ENCODE measurements at regions not wholly inside any gene's neighbourhood (a gene's known extent, or its start where the extent isn't known, plus 50 kb on each side); places are given as distances from the start of the nearest gene placed in this dataset.

DNA sequence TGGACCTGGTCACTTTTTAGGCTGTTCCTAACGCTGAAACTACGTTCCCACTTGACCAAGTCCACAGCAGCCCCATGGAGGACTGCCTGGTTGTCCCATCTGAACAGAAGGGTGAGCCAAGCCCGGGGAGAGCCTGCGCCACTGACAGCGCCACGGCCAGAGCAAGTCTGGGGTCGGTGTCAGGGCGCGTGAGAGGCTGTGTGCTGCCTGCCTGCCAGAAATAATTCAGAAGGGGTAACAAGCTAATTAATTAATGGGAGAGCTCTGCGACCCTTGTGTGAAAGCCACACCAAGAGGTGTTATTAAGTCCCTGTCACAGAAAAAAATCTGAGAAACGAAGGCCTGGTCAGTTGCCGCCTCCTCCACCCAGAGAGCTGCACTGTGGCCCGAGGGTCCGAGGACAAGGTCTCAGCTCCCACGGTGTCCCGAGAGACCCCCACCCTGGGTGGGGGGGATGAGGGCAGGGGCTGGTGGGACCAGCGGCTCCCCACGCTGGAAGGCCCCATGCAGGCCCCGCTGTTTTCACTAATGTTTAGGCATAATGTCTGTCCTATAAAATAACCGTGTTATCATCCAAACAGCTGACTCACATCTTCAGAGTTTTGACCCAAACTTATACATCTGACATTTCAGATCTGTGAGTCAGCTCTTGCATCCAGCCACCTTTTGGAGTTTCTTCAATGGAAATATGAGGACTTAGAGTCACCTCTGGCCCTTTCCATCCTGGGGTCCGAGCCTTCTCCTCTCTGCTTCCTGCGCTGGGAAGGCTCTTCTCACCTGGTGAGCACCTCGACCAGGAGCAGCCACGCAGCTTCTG is 58.5 kb downstream of the DLL1 start:
- DNase-seq (ENCODE audit: extremely low read depth, low read depth), result no peak

DNA sequence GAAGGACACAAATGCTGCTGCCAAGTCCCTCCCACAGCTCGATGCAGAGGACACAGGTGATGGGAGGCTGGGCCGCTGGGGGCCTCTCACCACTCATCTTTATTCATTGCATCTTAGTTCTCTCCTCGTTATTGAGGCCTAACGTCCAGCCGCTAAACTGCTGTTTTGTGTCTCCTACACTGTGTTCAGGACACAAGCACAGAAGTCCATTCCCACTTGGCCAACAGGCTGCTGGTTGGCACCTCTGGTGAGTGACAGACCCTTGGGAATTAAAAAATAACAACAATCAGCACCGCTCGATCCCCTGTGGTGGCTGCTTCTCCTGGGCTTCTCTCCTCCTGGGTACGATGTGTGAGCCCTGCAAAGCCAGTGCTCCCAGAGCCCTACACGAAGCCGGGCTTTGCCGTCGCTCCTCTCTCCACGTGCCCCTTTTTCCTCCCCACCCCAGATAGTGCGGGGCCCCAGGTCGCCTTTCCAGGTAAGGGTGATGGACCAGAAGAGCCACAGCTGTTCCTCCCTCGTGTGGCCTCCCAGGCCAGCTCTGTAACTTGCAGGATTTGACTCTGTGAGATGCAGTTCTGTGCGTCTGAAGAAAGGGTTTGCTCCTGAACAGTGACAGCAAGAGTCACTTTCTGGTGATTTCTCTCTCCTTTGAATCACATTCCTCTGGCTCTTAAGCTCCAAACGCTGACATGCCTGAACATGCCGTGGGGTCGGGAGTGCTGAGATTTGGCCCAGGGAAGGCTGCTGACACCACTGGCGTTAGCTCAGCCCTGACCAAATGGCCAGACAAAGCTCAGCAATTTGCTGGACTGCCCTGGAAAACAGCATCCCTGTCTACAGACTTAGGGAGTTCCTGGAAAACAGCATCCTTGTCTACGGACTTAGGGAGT is 59.3 kb downstream of the DLL1 start:
- no peak for DNase-seq (ENCODE audit: extremely low read depth, low read depth)

DNA sequence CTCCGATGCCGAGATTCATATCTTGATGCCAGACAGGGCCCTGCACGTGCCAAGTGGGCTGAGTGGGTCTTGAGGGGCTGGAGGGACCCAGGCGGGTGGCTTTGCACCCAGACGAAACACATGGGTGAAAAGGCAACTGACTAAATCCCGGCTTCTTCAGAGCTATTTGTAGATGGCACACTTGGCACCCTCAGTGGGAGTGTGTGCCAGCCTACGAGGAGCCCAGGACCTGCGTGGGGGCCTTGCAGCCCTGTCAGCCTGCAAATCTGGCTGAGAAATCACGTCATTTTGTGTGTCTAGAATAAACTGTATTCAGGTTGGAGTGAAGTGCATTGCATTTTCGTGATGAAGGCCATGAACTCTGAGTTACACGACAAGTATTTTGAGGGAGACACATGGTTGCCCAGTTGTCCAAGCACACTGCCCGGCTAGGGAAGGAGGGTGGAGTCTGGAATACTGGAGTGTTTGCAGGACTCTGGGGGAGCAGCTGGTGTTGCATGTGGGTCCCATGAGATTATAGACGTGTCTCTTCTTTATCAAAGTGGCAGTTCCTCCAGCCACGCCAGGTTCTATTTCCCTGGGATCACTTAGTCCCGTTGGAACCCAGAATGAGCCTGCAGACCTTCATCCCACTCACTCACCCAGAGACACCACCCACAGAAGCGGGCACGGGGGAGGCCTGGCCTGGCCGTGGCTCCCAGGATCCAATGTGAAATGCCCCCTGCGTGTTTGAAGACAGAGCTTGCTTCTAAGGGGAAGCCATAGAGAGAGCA is 60.2 kb downstream of the DLL1 start:
- no peak for DNase-seq (ENCODE audit: extremely low read depth, low read depth)

DNA sequence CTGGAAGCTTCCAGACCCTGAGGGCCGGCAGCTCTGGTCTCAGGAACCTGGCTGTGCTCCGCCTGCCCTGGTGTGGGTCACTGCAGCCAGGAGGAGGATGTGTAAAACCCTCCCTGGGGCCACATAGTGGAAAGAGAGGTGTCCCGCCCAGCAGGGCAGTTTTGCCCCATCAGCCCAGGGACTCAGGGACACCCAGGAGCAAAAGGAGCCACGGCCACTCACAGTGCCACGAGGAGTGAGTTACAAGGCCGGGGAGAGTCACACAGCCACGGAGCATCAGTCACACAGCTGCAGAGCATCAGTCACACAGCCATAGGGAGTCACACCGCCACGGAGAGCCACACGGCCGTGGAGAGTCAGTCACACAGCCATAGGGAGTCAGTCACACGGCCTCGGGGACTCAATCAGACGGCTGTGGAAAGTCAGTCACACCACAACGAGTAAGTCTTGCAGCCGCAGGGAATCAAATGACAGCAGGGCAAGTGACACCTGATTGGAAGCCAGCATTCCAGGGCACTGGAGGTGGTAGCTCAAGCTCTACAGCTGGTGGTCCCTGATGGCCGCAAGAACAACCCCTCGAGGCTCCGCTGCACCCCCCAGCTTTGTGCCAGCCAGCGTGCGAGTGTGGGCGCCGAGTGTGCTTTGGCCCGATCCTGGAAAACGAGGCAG is 60.9 kb downstream of the DLL1 start:
- DNase-seq (ENCODE audit: extremely low read depth, low read depth), result no peak

DNA sequence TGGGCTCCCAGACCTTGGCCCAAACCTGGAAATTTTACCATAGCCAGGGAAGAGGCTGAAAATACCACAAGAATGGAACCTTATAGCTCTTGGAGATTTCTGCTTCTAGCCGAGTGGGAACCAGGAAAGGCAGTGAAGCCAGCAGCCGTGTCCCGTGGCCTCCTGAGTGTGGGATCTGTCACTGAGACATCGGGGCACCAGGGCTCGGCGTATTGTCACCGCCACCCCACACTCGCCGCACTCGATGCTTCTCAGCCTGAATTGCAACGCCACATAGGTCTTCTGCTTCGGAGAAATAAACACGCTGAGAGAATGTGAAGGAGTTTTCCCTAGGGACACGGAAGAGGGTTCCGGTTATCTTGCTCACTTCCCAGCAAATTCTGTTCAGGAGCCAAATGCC is 61.5 kb downstream of the DLL1 start:
- no peak for DNase-seq (ENCODE audit: extremely low read depth, low read depth)

DNA sequence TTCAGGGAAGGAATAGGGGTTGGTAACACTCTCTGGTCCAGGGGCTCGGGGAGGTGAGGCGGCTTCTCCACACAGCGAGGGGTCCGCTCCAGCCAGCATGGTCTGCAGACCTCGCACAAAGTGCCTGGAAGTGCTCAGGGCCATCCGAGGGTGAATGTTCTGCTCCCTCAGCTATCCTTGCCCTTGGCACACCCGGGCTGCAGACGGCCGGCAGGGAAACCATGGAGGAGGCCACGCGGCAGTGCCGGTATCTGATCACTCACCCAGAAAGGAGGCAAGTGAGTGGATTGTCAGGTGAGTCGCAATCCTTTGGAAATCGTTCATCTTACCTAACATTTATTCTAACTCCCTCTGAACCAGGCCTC is 62.0 kb downstream of the DLL1 start:
- no peak for DNase-seq (ENCODE audit: extremely low read depth, low read depth)

DNA sequence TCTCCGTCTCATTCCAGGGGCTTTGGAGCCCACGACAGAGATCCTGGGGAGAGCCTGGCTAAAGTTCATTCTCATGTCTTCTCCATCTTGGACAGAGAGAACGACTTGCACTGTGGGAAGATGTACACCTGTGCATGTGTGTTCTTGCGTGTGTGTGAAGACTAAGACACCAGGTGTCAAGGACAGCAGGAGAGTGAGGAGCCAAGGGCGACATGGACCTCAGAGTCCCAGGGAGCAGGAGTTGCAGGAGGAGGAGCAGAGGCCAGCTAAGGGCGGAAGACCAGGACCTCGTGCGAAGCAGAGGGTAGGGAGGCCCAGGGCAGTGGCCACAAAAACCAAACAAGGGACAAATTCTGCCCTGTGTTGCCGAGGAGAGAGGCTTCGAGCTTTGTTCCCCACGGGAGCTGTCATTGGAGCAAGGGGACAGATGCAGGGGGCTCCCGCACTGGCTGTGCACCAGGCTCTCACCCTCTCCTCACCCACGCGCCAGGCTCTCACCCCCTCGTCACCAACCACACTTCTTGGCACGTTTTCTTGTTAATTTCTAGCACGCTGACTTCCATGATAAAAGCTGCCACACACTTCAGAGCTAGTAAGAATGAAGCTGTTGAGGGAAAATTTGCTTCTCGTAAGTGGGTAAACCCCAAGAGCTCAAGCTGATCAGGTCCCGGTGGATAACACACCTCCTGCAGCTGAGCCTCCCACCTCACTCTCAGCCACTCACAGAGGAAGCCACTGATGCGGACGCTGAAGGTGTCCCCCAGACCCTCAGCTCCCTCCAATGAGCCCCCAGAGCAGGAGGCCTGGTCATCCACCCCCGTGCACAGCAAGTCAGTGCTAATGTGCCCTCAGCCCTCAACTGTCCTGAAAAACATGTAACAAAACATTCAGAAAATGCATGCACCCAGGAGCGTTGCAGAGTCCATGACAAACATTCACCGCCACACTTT is 62.6 kb downstream of the DLL1 start:
- DNase-seq (ENCODE audit: extremely low read depth, low read depth), result no peak

DNA sequence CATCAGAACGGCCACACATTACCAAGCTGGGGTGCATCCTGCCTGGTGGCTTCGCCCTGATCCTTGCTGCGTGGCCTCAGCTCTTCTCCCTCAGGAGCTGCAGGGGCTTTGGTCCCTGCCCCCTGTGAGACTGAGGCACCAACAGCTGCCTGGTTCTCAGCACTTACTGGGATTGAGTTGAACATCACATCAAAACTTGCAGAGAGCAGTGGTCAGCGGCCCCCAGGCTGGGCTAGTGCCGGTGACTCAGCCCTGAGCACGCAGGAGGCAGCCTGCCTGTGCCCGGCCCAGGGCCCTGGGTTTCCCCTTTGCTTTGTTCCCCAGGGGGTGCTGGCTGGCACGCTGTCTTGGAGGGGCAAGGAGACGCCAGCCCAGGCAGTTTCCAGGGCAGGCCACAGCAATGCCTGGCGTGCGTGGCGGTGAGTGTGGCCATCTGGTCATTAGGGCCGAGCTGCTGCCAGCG is 63.3 kb downstream of the DLL1 start:
- DNase-seq (ENCODE audit: extremely low read depth, low read depth), result no peak

DNA sequence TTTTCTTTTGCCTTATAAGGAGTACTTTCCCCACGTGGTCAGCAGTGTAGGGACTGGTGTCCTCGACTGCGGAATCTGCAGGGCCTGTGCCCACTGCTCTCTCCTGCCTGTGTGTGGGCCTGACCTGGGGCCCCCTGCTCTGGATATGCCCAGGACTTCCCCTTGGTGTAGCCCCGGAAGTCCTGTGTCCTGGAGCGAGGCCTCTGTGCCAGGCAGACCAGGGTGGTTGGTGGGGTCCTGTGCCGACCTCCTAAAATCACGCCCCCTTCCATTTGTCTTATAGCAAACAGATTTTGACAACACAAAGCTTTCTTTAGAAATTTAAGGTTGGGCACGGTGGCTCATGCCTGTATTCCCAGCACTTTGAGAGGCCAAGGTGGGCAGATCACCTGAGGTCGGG is 64.2 kb downstream of the DLL1 start:
- DNase-seq (ENCODE audit: extremely low read depth, low read depth), result no peak

DNA sequence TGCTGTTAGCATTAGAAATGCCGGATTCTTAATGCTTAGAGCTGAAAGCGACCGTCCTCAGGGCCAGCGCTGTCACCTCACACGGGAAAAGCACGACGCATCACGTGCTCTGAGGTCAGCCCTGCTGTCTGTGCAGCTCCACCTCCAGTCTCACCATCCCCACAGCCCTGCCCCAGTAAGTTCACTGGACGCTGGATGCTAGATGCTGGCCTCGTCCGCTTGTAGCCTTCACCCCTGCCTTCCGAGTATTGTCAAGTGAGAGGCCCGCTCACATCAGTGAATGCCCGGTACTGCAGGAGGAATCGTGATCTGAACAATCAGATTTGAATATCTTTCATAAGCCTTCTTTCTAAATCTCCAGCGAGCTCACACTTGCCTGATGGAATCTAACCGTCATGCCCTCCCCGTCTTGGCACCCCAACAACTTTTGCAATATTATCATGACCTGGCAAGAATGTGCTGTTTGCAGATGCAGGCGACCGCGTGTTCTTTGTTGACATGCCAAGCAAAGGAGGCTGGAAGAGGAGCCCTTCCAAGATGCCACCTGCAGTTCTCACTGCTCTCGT is 64.9 kb downstream of the DLL1 start:
- peak; percentile 45 for DNase-seq (ENCODE audit: extremely low read depth, low read depth)

DNA sequence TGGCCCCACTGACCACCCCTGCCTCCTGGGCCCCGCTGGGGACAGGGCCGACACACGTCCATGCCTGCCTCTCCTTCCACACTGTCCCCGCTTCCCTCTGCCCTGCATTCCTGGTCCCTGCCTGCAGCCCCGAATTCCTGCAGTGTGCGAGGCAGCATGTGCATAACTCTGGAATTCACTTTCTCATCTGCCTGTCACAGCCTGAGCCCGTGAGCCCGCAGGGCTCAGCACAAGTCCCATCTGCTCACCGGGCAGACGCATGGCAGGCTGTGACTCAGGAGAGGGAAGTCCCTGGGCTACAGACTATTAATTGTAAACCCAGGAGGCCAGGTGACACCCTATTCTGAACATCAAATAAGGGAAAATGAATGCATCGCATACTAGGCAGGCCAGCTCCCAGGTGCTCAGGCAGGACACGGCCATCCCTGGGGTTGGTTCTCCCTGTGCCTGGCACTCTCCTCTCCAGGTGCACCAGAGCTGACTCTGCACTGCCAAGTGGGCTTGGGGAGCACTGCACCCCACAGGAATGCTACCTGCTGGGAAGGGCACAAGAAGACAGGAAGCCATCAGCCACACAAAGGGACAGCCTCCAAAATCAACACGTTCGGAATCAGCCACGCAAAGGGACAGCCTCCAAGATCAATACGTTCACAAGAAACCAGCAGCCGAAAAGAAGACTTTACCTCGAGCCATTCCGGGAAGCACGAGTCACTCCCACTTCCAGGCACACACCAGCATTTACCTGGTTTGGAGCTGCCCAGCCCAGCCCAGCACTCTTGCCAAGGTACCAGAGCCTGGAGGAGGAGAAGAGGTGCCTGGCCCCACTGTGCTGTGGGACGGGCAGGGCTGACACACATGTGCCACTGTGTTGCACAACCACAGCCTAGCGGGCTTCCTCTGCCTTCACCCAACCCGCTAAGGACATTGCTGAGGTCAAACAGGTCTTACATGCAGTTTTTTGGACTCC is 65.9 kb downstream of the DLL1 start:
- no peak for DNase-seq (ENCODE audit: extremely low read depth, low read depth)

DNA sequence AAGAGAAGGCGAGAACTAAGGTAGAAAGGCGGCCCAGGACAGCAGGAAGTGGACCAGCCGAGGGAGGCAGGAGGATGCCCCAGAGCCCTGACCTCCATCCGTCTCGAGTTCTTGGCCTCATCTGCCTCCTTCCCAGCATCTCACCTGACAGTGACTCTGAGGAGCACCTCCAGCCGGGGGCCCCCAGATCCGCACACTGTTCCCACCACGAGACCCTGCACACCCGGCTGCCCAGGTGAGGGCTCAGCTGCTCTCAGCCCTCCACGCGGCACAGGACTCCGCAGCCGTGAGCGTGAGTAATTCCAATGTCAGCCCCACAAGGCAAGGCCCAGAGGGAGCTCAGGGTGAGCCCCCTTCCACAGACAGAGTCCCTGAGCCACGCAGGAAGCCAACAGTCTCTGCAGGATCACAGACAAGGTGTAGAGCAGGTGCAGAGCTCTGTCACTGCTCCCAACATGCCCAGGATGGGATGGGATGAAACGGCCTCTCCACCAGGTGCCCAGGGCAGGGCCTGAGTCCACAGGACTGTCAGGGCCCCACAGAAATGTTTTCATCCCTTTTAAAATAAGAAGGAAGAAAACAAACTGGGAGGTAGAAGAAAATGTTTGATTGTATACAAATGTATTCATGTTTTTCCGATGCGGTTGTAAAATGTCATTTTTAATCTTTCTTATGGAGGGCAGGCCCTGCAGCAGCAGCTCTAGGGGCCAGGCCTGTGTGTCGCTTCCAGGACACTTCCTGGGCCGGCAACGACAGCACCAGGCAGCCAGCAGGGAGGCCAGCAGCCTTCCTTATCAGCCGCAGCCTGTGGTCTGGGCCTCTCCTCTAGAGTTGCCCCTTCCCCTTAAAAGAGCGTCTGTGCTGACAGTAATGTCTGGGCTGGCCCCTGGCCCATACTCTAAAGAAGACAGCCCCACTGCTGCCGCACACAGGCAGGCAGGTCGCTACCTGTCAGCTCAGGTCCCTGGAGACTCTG is 66.9 kb downstream of the DLL1 start:
- no peak for DNase-seq (ENCODE audit: extremely low read depth, low read depth)

DNA sequence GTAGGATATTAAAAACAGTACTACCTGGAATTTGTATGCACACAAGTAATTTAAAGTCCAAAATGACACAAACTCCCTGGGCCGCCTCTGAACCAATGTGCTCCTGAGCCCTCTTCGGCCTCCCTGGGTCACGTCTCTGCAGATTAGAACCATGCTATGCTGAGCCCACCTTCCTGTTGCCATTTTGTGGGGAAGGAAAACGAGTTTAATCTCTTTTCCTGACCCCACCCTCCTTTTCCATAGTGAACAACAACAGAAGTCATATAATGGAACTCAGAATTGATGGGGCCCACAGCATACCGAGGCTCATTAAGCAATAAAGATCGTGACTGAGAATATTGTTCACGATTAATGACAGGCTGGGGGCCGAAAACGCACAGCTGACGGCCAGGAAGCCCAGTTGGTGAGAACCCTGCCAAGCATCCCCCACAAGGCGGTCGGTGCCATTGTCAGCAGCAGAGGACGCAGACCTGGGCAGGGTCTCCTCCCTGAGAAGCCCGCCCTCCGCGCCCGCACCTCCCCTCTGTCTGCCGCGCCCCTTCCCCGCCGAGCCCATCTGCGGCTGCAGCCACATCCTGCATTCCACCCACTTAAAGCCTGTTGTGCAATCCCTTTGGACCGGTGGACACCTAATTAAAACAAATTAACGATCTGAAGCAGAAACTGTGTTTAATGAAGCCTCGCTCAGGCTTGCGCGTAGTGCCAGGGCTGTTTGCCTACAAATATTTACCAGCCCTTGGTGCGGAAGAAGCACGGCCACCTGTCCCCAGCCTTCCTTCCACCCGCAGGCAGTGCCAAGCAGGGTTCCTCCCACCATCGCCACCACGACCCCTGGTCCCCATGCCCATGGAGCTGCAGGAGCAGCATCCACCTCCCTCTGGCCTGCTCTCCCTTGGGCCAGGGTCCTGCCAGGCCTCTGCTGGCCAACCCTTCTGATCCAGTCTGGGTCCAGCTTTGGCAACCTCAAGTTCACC is 68.1 kb downstream of the DLL1 start:
- DNase-seq (ENCODE audit: extremely low read depth, low read depth), result no peak

DNA sequence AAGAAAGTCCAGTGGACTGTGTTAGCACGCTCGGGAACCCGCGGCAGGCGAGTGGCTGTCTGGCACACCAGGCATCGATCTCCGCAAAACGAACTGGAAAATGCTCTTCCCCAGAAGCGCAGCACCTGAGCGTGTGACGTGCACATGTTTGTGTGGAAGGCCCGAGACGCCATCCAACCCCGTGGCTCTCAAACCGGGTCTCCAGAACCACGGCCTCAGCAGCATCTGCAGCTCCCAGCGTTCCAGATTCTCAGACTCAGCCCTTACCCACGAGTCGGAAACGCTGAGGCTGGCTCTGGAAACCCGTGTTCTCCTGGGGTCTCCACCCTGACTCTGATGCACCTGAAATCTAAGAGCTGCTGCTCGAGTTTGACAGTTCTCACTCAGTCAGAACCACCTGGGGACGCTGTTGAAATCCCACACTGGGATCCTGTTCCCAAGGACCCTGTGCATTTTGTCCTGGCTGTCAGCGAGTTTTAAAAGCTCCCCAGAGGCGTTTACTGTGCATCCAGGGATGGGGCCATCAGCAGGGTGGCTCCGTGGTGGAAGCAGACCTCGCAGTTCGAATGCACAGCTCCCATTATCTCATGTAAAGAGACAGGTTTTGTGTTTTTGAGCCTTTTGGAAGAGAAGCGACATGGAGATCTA is 69.0 kb downstream of the DLL1 start:
- no peak for DNase-seq (ENCODE audit: extremely low read depth, low read depth)

Measured in NCI-H460 (cell line).